Endothelial cell of umbilical vein (primary cell): ENCODE measurements at regions not wholly inside any gene's neighbourhood (a gene's known extent, or its start where the extent isn't known, plus 50 kb on each side); places are given as distances from the start of the nearest gene placed in this dataset.

Source experiments
- BruUV-seq: library from RNA; stranded (reverse); fragments of 400-500 nt; replicated peaks from 2 replicates; lab custom pipeline; 2021; lab: Mats Ljungman, UMichigan
- CTCF ChIA-PET: fragments of 300-600, 350-600 bp; sonication (Branson Sonifier 250); formaldehyde crosslinking; loops from one replicate; lab custom pipeline; 2021; ENCODE audit warnings: antibody characterized with exemption, inconsistent platforms; lab: Charles Lee
- POLR2A ChIA-PET: fragments of 300-600, 350-600 bp; sonication (Branson Sonifier 250); formaldehyde crosslinking; loops from one replicate; lab custom pipeline; 2021; ENCODE audit warnings: antibody characterized with exemption, inconsistent platforms; lab: Charles Lee
- DNase-seq: peaks from one replicate; pipeline ENCODE4 v3.0.0-alpha.2; 2011; ENCODE audit warnings: low read depth, low spot score
- FAIRE-seq: peaks from 2 replicates; lab custom pipeline; 2011; peaks lifted over from hg19 to GRCh38; lab: Jason Lieb, UNC
- H2AFZ ChIP-seq: 2 replicates; pipeline ENCODE4 v1.6.0; 2012; ENCODE audit warnings: low read depth, low read length, control low read depth, inconsistent platforms
- H3K27ac ChIP-seq: 2 replicates; pipeline ENCODE4 v1.5.1; 2011; ENCODE audit warnings: low read depth, mild to moderate bottlenecking, control low read depth, low read length, moderate library complexity; ENCODE audit not compliant: insufficient read depth
- H3K27me3 ChIP-seq, 2 experiments: 2 replicates each; pipeline versions ENCODE4 v1.6.0 to v1.6.1; 2011; ENCODE audit warnings: low read length in 2 of 2, mixed read lengths in 1 of 2; ENCODE audit not compliant: control insufficient read depth in 2 of 2, insufficient read depth in 2 of 2
- H3K36me3 ChIP-seq, 2 experiments: 2 replicates in 1 of 2; 3 replicates in 1 of 2; pipeline ENCODE4 v1.5.1; 2011; ENCODE audit warnings: low read length in 2 of 2, mild to moderate bottlenecking in 1 of 2, moderate library complexity in 1 of 2; ENCODE audit not compliant: control insufficient read depth in 2 of 2, insufficient read depth in 2 of 2; ENCODE audit errors: extremely low read depth in 1 of 2
- H3K4me1 ChIP-seq: 3 replicates; pipeline ENCODE4 v1.5.1; 2011; ENCODE audit warnings: mild to moderate bottlenecking, low read length; ENCODE audit not compliant: control insufficient read depth, insufficient read depth; ENCODE audit errors: extremely low read depth
- H3K4me2 ChIP-seq: 2 replicates; pipeline ENCODE4 v1.6.1; 2011; ENCODE audit warnings: low read length, control low read depth, mixed read lengths; ENCODE audit not compliant: insufficient read depth
- H3K4me3 ChIP-seq, 3 experiments: fragments of 200-600 bp in 1 of 3; sonication (generic), shearing (Covaris generic) in 1 of 3; replicated peaks in 1 of 3; 2 replicates each; pipeline ENCODE4 v1.5.1; 2011 to 2016; ENCODE audit warnings: control low read depth in 3 of 3, low read length in 3 of 3, mild to moderate bottlenecking in 2 of 3, inconsistent platforms in 1 of 3, low read depth in 1 of 3, moderate library complexity in 1 of 3; ENCODE audit not compliant: insufficient read depth in 1 of 3
- H3K79me2 ChIP-seq: 2 replicates; pipeline ENCODE4 v1.6.0; 2012; ENCODE audit warnings: low read length, inconsistent platforms; ENCODE audit not compliant: control insufficient read depth, insufficient read depth
- H3K9ac ChIP-seq: replicated peaks from 2 replicates; pipeline ENCODE3; 2011; ENCODE audit warnings: low read length, control low read depth; ENCODE audit not compliant: insufficient read depth; ENCODE audit errors: extremely low read depth
- H3K9me1 ChIP-seq: replicated peaks from 3 replicates; pipeline ENCODE4 v1.6.0; 2011; ENCODE audit warnings: mild to moderate bottlenecking, low read length; ENCODE audit not compliant: control insufficient read depth, insufficient read depth; ENCODE audit errors: extremely low read depth
- H3K9me3 ChIP-seq: replicated peaks from 2 replicates; pipeline ENCODE4 v1.5.1; 2012; ENCODE audit warnings: low read length, inconsistent platforms; ENCODE audit not compliant: control insufficient read depth, insufficient read depth
- H4K20me1 ChIP-seq: replicated peaks from 2 replicates; pipeline ENCODE3; 2011; ENCODE audit warnings: mild to moderate bottlenecking, low read length; ENCODE audit not compliant: control insufficient read depth, insufficient read depth; ENCODE audit errors: extremely low read depth
- EZH2 ChIP-seq: IDR thresholded peaks from 2 replicates; pipeline ENCODE4 v1.6.1; 2012; ENCODE audit warnings: borderline replicate concordance, low read depth, mild to moderate bottlenecking, moderate library complexity, low read length, inconsistent platforms; ENCODE audit not compliant: severe bottlenecking
- FOS ChIP-seq: IDR thresholded peaks from 2 replicates; pipeline ENCODE4 v1.6.1; 2011; ENCODE audit warnings: mild to moderate bottlenecking, low read length, moderate library complexity, borderline replicate concordance; ENCODE audit not compliant: insufficient read depth
- JUN ChIP-seq: IDR thresholded peaks from 2 replicates; pipeline ENCODE4 v1.6.1; 2011; ENCODE audit warnings: borderline replicate concordance, low read depth; ENCODE audit not compliant: insufficient read length, insufficient read depth
- MYC ChIP-seq: IDR thresholded peaks from one replicate; pipeline ENCODE4 v1.6.1; 2011; ENCODE audit warnings: mild to moderate bottlenecking, low read depth, low read length
- POLR2A ChIP-seq: IDR thresholded peaks from 2 replicates; pipeline ENCODE4 v1.6.1; 2012; ENCODE audit warnings: low read depth, mild to moderate bottlenecking, control low read depth, low read length
- POLR2AphosphoS5 ChIP-seq: IDR thresholded peaks from 2 replicates; pipeline ENCODE4 v1.6.1; 2012; ENCODE audit warnings: low read depth, mild to moderate bottlenecking, control low read depth, low read length, moderate library complexity; ENCODE audit not compliant: insufficient read depth
- dilution Hi-C: fragments of 300-500 bp; cut with MboI; formaldehyde crosslinking; loops from one replicate; pipeline ENCODE4 v1.15.0; 2019; ENCODE audit warnings: low sequenced_read_pairs; ENCODE audit not compliant: extremely low pct_ligation_motif_present
- intact Hi-C: fragments of 100-400 bp; cut with micrococcal nuclease; formaldehyde crosslinking; loops from one replicate; pipeline ENCODE4 v1.10.0; 2022
- TF ChIP-seq, protein P1 (sequence below): IDR thresholded peaks from 2 replicates; pipeline ENCODE4 v1.6.1; 2011; ENCODE audit not compliant: insufficient read depth, insufficient read length
- TF ChIP-seq, protein P2 (sequence below), 2 donors: IDR thresholded peaks; 1 replicate in 1 of 2; 2 replicates in 1 of 2; pipeline ENCODE4 v1.5.1; 2011; ENCODE audit warnings: low read length in 2 of 2, mild to moderate bottlenecking in 2 of 2, moderate library complexity in 2 of 2, control low read depth in 1 of 2, inconsistent platforms in 1 of 2, low read depth in 1 of 2; ENCODE audit not compliant: insufficient read depth in 1 of 2; ENCODE audit errors: extremely low read depth in 1 of 2

GRCh38 chr4:116486401-116486800 is 599.0 kb downstream of the TRAM1L1 start:
- intact Hi-C loops = no loop called here
- dilution Hi-C loops = no loop called here

More at GRCh38 chr4:116486401-116486800, 599.0 kb downstream of the TRAM1L1 start:
- no TSS peak for BruUV-seq
- no peaks in the 10 kb centered on the region for H4K20me1 ChIP-seq
- no peak for FAIRE-seq
- TF ChIP-seq FOS (no peak), MYC (no peak), EZH2 (no peak), POLR2AphosphoS5 (no peak), POLR2A (no peak), JUN (no peak)
- TF ChIP-seq, protein P1, sequence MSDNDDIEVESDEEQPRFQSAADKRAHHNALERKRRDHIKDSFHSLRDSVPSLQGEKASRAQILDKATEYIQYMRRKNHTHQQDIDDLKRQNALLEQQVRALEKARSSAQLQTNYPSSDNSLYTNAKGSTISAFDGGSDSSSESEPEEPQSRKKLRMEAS = no peak
- TF ChIP-seq, protein P2, sequence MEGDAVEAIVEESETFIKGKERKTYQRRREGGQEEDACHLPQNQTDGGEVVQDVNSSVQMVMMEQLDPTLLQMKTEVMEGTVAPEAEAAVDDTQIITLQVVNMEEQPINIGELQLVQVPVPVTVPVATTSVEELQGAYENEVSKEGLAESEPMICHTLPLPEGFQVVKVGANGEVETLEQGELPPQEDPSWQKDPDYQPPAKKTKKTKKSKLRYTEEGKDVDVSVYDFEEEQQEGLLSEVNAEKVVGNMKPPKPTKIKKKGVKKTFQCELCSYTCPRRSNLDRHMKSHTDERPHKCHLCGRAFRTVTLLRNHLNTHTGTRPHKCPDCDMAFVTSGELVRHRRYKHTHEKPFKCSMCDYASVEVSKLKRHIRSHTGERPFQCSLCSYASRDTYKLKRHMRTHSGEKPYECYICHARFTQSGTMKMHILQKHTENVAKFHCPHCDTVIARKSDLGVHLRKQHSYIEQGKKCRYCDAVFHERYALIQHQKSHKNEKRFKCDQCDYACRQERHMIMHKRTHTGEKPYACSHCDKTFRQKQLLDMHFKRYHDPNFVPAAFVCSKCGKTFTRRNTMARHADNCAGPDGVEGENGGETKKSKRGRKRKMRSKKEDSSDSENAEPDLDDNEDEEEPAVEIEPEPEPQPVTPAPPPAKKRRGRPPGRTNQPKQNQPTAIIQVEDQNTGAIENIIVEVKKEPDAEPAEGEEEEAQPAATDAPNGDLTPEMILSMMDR (IDR thresholded peaks at IDR 0.05; ENCODE audit: extremely low read depth in 1 of 2, insufficient read depth in 1 of 2, low read depth in 1 of 2, low read length in 2 of 2) = no peak
- H3K9me3 ChIP-seq = no peaks in the 10 kb centered on the region
- DNase-seq = no peak
- no peaks in the 10 kb centered on the region for H3K27me3 ChIP-seq
- no peaks in the 10 kb centered on the region for H3K79me2 ChIP-seq
- H3K27ac ChIP-seq = no peak overlapping the region
- no peaks in the 10 kb centered on the region for H3K4me1 ChIP-seq
- no peak overlapping the region for H3K4me3 ChIP-seq
- POLR2A ChIA-PET = no interaction called here
- no peak overlapping the region for H3K9ac ChIP-seq
- H3K4me2 ChIP-seq = no peak overlapping the region
- CTCF ChIA-PET = interaction anchor here (0.9 kb wide), 1 partner anchor 10 kb away, joined by 3 read pairs; no protein-coding TSS in a partner anchor
- H2AFZ ChIP-seq = no peak overlapping the region
- no peaks in the 10 kb centered on the region for H3K36me3 ChIP-seq
- no peaks in the 10 kb centered on the region for H3K9me1 ChIP-seq
